Embryonic facial prominence (tissue), 1 donor: ENCODE measurements at regions not wholly inside any gene's neighbourhood (a gene's known extent, or its start where the extent isn't known, plus 50 kb on each side); places are given as distances from the start of the nearest gene placed in this dataset.

Experiments used
- DNase-seq: peaks from one replicate; pipeline ENCODE4 v3.0.0-alpha.2; 2016; ENCODE audit errors: extremely low spot score

DNA sequence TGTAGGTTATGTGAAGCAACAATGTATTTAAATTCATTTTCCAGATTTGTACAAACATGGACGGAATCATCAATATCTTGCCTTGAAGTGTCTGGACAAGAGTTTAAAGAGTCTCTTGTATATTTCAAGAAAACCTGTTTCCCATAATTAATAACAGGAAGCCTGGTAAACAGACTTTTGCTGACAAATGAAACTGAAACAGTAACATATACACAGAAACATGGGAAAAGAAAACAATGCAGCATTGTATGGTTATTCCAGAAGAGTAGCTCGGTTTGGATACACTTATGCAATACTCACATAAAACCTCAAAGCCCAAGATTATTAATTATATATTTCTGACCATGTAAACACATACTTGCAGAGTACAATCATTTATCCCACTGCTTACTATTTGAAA is 265.5 kb downstream of the PTPRC start:
- no peak for DNase-seq

GRCh38 chr1:198906739-198907422 is 268.0 kb downstream of the PTPRC start:
- DNase-seq: no peak

DNA sequence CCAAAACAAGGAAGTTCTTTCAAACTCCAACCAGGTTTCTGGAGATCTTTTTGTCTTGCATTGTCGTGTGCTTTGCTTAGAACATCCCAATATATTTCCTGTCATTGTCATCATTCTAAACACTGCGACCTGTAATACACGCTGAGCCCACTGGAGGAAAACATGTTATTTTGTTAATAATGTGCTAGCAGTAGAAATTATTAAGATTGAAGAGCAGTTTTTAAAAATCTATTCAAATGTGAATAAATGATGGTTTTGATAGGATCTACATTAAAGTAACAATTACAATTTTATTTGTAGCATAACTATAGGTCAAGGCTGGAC is 268.5 kb downstream of the PTPRC start:
- no peak for DNase-seq

DNA sequence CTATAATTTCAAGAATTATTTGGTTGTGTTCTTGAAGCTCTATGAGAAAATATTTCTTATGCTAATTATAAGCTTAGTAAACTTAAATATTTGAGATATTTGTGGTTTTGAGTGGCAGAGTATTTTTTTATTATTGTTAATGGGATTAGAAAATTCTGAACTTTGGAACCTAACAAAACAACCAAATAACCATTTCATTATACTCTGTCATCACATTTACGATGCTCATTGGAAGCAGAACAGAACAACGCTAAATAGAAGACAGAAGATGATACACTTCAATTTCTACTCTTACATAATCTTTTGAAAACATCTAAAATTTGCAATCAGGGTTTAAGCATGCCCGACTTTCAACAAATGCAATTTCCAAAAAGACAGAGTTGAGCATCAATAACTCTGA is 270.2 kb downstream of the PTPRC start:
- no peak for DNase-seq

DNA sequence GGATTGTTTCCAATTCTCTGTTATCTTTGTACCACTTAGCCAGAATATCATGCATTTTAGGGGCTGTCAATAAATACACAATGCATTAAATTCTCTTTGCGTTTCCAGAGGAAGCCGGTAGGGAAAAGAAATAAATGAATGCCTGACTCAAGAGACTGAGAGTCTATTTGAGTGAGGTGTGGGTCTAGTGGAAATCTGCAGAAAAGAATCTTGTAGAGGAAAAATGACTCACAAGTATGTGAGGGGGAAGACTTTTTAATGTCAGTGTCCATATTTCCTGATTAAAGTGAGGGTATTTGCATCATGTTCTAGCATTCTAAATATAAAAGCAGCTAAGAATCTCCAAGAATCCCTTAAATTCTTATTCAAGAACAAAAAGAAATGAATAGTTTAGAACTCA is 271.1 kb downstream of the PTPRC start:
- no peak for DNase-seq

GRCh38 chr1:198910816-198911215 is 272.0 kb downstream of the PTPRC start:
- DNase-seq: no peak

DNA sequence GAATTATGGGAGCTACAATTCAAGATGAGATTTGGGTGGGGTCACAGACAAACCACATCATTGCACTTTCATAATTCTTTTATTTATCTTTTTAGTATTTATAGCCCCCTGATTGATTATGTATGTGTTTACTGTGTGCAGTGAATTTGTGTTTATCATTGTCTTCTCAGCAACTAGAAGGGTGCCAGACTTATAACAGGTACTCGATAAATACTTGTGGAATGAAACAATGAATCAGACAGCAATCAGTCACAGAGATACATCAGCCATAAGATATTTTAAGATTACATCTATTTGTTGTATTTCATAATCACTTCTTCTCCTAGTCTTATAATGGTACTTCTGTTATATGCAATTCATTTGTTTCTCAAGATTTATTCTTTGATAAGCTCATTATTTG is 273.2 kb downstream of the PTPRC start:
- no peak for DNase-seq

DNA sequence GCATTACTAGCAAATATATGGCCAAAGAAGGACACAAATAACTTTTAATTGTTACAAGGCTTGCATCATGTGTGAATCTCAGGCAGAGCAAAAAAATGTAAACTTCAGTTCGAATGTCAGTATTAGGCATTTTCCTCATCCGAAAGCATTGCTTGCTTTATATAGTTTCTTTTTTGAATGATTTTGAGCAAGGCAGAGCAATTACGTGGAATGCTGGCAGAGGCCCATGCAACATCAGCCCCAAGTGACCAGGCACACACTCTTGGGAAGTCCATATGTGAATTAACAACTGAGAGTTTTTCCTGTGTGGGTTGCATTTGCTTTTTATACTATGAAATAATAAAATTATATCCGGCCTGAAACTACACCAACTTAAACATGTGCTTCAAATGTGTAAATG is 274.8 kb downstream of the PTPRC start:
- DNase-seq: no peak

- no peak for DNase-seq
Measured at GRCh38 chr1:198915327-198916231, 276.7 kb downstream of the PTPRC start.

DNA sequence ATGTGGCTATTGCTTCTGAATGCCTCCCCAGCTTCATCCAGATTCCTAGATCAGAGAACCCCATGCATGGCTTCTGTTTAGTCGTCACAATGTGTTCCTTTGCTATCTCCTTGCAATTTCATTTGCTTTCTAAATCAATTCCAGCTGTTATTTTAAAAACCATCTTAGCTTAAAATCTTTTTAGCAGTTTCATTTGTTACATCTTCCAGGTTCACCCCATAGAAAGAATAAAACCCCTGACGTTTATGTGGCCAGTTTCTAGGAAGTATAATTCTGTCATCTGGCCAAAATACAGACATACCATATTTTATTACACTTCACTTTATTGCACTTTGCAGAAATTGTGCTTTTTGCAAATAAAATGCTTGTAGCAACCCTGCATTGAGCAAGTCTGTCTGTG is 278.4 kb downstream of the PTPRC start:
- no peak for DNase-seq

DNA sequence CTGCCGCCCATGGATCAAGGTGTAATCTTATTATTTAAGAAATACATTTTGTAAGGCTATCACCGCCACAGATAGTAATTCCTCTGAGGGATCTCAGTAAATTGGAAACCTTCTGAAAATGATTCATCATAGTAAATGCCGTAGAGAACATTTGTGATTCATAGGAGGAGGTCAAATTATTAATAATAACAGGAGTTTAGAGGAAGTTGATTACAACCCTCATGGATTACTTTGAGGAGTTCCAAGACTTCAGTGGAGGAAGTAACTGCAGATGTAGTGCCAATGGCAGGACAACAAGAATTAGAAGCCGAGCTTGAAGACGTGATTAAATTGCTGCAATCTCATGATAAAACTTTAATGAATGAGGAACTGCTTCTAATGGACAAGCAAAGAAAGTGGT is 280.1 kb downstream of the PTPRC start:
- no peak for DNase-seq

DNA sequence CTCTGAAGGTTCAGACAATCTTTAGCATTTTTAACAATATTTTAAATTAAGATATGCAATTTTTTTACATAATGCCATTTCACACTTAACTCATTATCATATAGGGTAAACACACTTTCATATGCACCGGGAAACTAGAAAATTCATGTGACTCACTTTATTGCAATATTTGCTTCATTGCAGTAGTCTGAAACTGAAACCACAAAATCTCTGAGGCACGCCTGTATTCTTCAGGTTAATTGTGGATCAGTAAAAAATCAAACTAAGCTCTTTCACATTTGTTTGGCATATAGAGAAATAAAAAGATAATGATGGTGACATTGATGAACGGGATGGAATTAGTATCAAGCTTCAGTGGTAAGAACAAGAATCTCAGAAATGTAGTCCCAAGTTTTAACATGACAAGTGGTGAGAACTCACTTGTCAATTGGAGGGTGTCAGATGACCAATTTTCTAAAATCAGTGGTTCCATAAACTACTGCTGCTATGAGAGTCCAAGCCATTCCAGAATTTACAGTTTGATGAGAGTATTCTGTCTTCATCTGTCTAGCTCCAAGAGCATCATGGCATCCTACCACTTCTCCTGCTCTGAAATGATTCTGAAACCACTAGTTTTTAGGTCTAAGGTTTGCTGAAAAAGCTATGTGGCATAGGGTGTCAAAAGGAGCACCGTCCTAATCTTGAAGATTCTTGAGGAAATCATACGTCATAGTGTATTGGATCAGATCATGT is 281.0 kb downstream of the PTPRC start:
- no peak for DNase-seq

- no peak for DNase-seq
Measured at GRCh38 chr1:198922638-198923430, 284.0 kb downstream of the PTPRC start.

DNA sequence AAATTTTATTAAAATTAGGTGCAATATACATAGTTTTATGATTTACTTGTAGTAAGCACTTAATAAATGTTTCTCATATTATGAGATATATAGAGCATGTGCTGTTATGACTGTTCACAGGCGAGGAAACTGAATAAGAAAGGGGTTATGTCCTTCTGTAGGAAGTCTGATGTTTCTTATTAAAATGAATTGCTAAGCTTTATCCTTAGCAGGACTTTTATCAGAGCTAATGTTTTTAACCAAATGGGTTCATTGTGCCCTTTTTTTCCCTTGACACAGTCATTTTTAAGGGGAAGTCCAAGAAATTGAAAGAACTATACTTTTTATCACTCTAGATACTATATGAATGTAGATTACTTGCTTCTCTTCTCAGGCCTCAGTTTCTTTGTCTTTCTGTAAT is 285.2 kb downstream of the PTPRC start:
- DNase-seq: no peak

DNA sequence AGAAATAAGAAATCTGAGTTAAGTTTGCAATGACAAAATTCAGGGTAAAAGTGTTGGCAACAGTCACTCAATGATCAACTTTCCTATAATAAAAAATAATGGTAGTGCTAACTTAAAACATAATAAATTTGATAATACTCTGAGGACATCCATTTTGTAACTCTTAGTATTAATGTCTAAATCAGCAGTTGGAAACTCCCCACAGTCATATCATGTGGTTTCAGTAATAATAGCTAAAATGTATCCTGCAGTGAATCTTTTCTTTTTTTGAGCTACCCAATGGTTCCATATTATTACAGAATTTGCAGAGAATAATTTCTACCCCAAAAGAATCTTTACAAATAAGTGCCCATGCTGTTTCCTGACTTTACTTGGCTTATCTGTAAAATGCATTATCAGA is 286.7 kb downstream of the PTPRC start:
- no peak for DNase-seq

- DNase-seq: no peak
Measured at GRCh38 chr1:198927129-198927528, 288.3 kb downstream of the PTPRC start.

- no peak for DNase-seq
Measured at GRCh38 chr1:198929111-198929604, 290.3 kb downstream of the PTPRC start.

- no peak for DNase-seq
Measured at GRCh38 chr1:198929961-198930599, 291.2 kb downstream of the PTPRC start.

GRCh38 chr1:198932351-198932991 is 293.6 kb downstream of the PTPRC start:
- DNase-seq: no peak

DNA sequence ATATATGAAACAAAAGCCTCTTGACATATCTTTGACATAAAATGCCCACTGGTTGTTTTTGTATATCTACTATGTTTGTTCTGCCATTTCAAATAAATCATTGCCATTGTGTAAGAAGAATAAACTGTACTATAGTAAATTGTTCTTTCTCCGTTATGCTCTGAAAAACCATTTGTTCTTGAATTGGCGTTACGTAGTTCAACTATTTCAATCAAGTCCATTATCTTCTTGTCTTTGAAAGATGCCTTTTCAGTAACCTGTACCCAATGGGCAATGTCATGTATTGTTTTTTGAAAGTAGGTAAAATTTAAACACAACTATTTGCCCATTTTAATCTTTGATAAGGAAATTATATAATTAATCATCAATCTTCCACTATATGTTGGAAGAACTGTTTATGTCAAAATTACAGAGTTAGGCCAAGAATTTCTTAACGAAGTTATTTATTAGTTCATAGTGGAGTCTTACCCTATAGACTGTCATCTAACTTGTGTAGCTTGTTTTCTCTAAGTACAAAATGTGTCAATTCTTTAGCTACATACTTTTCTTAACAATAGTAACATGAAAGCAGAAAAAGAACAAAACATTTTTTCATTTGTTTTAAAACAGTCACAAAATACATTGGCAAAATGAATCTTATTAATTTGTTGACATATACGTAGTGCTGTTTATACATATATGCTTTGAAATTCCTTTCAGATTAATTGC is 294.8 kb downstream of the PTPRC start:
- DNase-seq: no peak
